ENCODE measurements at regions not wholly inside any gene's neighbourhood (a gene's known extent, or its start where the extent isn't known, plus 50 kb on each side); places are given as distances from the start of the nearest gene placed in this dataset.

DNA sequence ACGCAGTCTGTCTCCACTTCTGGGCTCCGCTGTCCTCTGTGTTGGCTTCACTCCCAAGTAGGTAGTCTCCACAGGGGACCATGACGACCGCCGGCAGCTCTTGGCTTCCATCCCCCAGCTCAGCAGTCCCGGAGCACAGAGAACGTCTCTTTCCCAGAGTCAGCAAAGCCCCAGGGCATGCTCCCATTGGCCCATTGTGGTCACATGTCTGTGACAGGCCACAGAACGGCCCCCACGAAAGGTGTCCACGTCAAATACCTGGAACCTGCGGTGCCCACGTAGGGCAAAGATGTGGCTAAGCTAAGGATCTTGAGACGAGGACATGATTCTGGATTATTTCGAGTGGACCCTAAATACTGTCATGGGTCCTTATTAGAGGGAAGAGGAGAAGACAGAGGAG, 438.4 kb upstream of the SULF2 start:
- no peak overlapping the region for H3K4me3 ChIP-seq
- intact Hi-C loops (cut with DNase I) = no loop called here
- FAIRE-seq (no peak), ATAC-seq (no peak), DNase-seq (no peak)
- TF ChIP-seq, protein P1, sequence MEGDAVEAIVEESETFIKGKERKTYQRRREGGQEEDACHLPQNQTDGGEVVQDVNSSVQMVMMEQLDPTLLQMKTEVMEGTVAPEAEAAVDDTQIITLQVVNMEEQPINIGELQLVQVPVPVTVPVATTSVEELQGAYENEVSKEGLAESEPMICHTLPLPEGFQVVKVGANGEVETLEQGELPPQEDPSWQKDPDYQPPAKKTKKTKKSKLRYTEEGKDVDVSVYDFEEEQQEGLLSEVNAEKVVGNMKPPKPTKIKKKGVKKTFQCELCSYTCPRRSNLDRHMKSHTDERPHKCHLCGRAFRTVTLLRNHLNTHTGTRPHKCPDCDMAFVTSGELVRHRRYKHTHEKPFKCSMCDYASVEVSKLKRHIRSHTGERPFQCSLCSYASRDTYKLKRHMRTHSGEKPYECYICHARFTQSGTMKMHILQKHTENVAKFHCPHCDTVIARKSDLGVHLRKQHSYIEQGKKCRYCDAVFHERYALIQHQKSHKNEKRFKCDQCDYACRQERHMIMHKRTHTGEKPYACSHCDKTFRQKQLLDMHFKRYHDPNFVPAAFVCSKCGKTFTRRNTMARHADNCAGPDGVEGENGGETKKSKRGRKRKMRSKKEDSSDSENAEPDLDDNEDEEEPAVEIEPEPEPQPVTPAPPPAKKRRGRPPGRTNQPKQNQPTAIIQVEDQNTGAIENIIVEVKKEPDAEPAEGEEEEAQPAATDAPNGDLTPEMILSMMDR (IDR thresholded peaks at IDR 0.05) = no peak
- H3K27ac ChIP-seq = no peak overlapping the region
- H3K27me3 ChIP-seq = no peaks in the 10 kb centered on the region
- H3K9me3 ChIP-seq = no peaks in the 10 kb centered on the region
- no peaks in the 10 kb centered on the region for H3K36me3 ChIP-seq
- no peaks in the 10 kb centered on the region for H3K4me1 ChIP-seq
- WGBS, 2 donors = 78 to 90% methylated on average over 14 of the region's 14 CpGs

DNA sequence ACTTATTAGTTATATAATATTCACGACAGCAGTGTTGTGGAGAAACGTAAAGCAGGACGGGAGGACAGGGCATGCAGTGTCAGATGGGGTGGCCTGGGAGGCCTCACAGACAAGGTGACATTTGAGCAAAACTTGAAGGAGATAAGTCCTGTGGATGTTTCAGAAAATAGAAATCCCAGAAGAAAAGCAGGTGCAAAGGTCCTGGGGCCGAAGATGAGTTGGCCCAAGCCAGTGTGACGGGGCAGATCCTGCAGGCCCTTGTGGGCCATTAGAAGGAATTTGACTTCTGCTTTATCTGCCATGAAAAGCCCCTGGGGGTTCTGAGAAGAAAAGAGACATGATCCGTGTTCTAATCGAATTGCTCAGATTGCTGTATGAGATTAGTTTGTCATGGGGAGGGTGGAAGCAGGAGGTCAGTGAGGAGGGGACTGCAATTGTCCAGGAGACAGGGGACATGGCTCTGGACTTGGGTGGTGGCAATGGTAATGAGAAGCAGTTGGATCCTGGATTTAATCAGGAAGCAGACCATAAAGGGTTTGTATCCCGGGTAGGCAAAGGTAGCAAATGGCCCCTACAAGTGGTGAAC, 437.4 kb upstream of the SULF2 start:
- H3K36me3 ChIP-seq = no peaks in the 10 kb centered on the region
- 79 to 88% methylated on average over 8 of the region's 8 CpGs for WGBS, 2 donors
- H3K27me3 ChIP-seq = no peaks in the 10 kb centered on the region
- H3K4me1 ChIP-seq = no peaks in the 10 kb centered on the region
- no peak overlapping the region for H3K27ac ChIP-seq
- TF ChIP-seq, protein P1 (IDR thresholded peaks at IDR 0.05) = no peak
- H3K4me3 ChIP-seq = no peak overlapping the region
- intact Hi-C loops (cut with DNase I) = no loop called here
- H3K9me3 ChIP-seq = no peaks in the 10 kb centered on the region
- DNase-seq = no peak
- ATAC-seq = no peak
- FAIRE-seq = no peak

DNA sequence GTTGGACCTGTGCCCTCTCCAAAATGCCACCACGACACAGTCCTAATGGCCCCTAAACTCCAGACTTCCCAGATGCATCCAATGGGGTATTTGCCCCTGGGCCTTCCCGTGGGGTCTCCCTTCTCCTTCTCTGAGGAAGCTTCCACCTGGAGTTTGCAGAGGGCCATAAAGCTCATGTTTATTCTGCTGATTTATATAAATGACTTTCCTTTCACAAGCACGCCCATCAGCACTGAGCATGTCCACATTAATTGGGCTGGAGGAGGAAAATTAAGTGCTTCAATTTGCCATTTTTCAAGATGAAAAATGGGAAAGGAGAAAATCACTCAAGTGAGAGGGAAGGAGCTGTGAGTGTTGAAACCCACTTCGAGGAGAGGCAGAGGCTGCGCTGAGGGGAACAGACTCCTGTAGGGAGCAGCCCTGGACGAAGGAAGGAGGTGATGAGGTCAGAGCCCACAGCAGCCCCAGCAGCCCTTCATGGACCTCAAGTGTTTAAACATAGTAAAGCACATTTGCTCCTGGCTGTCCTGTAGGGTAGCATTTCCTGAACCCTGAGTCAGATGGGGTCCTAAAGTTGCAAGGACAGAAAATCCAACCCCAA, 434.9 kb upstream of the SULF2 start:
- H3K27ac ChIP-seq = no peak overlapping the region
- no peak overlapping the region for H3K4me3 ChIP-seq
- no peaks in the 10 kb centered on the region for H3K4me1 ChIP-seq
- no peak for DNase-seq
- no peaks in the 10 kb centered on the region for H3K9me3 ChIP-seq
- TF ChIP-seq, protein P1 (IDR thresholded peaks at IDR 0.05) = no peak
- 42 to 55% methylated on average over 6 of the region's 6 CpGs for WGBS, 2 donors
- ATAC-seq = no peak
- no peak for FAIRE-seq
- intact Hi-C loops (cut with DNase I) = no loop called here
- H3K27me3 ChIP-seq = no peaks in the 10 kb centered on the region
- no peaks in the 10 kb centered on the region for H3K36me3 ChIP-seq

DNA sequence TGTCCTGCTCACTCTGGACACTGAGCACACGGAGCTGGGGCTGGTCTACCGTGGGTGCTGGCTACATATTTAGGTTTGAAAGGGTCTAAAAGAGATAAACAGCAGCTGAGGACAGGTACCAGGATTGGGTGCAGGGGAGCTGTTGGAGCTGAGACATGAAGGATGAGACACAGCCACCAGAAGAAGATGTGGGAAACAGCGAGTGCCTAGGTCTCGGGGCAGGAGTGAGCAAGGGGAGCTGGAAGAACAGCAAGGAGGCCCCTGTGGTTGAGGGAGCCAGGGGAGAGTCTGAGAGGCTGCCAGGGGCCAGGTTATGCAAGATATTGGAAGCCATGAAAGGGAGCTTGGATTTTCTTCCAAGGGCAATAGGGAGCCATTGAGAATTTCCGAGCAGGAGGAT, 434.0 kb upstream of the SULF2 start:
- Histone ChIP-seq H3K9me3 (no peaks in the 10 kb centered on the region), H3K4me3 (no peak overlapping the region), H3K27me3 (no peaks in the 10 kb centered on the region), H3K4me1 (no peaks in the 10 kb centered on the region), H3K36me3 (no peaks in the 10 kb centered on the region), H3K27ac (no peak overlapping the region)
- ATAC-seq (no peak), DNase-seq (no peak), FAIRE-seq (no peak)
- TF ChIP-seq, protein P1 (IDR thresholded peaks at IDR 0.05) = no peak
- intact Hi-C loops (cut with DNase I) = no loop called here
- 63 to 74% methylated on average over 5 of the region's 5 CpGs for WGBS, 2 donors

DNA sequence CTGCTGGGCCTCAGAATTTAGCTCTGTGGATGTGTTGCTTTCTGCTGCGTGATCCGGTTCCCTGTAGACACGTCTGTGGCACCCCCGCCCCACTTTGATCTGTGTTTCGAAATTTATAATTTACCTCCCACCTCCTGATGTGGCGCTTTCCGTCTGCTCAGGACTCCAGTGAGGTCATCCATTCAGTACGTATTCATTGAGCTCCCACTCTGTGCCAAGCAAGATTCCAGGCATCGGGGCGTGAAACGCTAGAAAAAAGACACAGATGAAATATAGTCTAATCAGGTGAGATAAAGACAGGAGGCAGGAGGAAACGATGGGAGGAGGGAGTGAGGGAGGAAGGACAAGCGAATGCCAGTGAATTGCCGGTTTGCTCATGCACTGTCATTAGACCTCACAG, 431.9 kb upstream of the SULF2 start:
- 39 to 43% methylated on average over 14 of the region's 14 CpGs for WGBS, 2 donors
- no peaks in the 10 kb centered on the region for H3K36me3 ChIP-seq
- H3K27me3 ChIP-seq = no peaks in the 10 kb centered on the region
- no peaks in the 10 kb centered on the region for H3K9me3 ChIP-seq
- TF ChIP-seq, protein P1 (IDR thresholded peaks at IDR 0.05) = no peak
- H3K4me3 ChIP-seq = no peak overlapping the region
- DNase-seq = no peak
- no peak for FAIRE-seq
- H3K4me1 ChIP-seq = no peaks in the 10 kb centered on the region
- ATAC-seq = no peak
- H3K27ac ChIP-seq = no peak overlapping the region
- intact Hi-C loops (cut with DNase I) = no loop called here
